Myocyte (in vitro differentiated cells): ENCODE measurements at regions not wholly inside any gene's neighbourhood (a gene's known extent, or its start where the extent isn't known, plus 50 kb on each side); places are given as distances from the start of the nearest gene placed in this dataset.

ENCODE experiments used
- DNase-seq: peaks from one replicate; pipeline ENCODE4 v3.0.0-alpha.2; 2012; ENCODE audit warnings: low read depth

DNA sequence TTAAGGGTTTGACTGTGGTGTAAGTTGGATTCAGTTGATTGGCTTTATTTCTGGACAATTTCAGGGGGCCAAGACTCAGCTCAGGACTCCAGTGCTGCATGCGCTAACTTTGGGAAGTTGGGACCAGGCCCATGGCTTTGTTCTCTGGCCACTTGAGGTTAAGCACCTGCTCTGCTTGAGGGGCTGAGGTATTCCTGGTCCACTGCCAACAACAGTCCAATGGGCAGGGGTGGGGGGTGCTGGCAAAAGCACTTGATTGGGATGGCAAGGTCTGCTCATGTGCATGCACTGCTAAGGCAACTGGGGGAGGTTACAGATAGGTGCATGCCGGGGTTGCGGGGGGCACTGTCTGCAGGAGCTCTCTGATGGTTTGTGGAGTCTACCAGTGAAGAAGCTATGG, 52.6 kb upstream of the ASB17 start:
- DNase-seq = no peak

DNA sequence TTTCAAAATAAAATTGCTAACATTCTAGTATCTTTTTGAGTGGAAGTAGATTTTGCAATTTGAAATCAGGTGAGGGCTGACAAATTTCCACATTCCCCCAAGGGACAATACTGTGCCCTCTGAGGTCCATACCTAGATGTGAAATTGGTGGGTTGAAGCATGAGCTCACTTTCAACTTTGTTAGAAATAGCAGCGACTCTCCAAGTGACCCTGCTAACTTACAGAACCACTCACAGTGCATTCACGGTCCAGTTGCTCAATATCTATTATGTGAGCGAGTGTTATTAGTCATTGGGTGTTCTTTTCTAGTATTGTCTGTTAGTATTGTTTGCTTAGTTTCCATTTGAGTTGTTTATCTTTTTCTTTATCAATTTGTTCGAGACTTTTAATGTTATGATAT, 53.6 kb upstream of the ASB17 start:
- DNase-seq = no peak

DNA sequence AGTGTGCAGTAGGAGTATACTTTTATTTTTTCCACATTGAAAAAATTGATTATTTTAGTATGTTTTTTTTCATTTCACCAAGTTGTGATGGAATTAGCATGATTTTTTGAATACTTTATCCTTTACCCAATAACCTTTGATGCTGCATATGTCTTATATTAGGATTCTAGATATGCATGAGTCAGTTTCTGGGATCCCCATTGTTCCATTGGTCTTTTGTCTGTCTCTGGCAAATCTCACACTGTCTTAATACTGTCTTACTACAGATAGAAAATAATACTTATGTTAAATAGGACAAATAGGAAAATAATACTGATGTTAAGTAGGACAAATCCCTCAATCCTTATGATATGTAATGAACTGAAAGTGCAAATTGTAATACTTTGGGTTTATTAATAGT, 54.3 kb upstream of the ASB17 start:
- DNase-seq = no peak

DNA sequence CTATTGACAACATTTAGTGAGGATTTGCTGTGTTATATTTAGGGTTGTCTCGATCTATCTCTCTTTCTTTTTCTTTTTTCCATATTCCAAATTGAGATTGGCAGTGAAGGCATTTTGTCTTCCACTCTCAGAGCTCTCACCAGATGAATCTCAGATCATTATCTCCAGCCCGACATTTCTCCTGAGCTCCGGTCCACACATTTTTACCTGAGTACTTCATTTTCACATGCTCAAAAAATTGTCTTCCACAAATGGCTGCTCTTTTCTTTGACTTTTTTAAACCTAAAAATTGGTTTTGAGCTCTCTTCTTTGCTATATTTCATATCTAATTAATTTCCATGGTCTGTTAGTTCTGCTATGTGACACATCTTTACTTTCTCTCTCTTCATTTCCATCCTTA, 56.9 kb upstream of the ASB17 start:
- no peak for DNase-seq

DNA sequence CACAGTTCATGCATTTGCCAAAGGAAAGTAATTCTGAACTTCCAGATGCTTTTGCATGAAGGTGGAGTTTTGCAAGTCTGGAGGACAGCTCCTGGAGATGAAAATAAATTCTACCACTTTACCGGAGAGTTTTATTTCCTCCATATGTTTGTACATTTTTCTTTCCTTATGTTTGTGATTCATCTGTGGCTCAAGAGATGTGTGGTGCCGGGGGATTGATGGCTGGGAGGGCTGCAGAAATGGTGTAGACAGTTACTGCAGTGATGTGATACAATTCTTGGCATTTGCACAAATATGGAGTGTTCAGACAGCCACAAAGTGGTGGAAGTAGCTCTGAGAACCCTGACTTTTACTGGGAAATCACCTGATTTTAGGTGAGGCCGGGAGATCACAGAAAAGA, 58.5 kb upstream of the ASB17 start:
- DNase-seq = no peak

DNA sequence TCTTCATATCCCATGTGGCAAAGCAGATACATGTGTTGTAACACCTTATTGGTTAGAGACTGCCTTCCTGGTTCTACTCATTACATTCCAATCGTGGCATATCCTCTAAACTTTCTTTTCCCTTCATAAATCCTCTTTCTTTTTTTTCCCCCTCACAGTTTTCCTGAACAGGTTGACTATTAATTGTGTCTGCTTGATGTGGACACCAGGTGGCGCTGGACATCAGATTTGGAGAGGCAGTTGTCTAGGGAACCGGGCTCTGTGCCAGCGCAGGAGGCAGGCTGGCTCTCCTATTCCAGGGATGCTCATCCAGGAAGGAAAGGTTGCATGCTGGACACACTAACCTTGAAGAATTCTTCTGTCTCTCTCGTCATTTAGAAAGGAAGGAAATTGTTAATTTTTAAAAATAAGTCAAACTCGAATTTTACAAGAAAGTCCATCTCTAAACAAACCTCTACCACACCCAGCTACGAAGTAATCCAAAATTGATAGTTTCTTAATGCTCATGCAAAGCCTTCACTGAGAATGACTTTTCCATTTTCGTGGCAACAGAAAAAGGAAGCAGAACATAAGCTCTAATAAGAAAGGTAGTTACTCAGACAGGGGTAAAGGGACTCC, 59.4 kb upstream of the ASB17 start:
- peak; percentile 82 for DNase-seq

DNA sequence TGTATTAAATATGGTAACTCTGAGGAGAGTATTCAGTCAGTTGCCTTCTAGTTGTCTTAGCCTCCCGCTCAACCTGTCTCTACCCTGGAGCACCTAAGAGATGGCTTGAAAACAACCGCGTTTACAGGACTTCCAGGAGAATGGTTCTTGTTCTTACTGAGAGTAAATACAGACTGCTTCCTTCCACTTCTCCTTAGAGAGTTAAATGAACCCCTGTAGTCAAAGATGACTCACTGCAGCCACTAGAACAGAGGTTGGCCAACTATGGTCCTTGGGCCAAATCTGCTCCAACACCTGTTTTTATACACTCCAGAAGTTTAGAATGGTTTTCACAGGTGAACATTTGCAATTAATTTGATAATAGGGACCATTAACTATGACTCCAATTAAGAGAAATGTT, 60.1 kb upstream of the ASB17 start:
- no peak for DNase-seq

DNA sequence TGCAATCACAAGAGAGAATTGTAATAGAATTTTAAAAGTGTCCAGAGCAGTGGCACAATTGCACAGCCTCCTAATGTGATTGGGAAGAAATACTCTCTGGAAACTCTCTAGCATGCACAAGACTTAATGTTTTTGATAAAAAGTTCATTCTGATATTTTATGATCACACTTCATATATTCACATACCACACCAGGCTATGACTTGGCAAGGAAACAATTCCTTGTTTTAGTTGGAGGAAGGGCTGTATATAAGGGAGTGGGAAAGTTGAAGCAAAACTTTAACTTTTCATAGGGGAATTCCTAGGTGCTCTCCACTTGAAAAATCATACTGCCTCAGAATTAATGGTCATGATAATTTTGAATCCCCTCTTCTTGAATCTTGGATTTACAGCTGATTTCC, 61.5 kb upstream of the ASB17 start:
- DNase-seq = no peak

DNA sequence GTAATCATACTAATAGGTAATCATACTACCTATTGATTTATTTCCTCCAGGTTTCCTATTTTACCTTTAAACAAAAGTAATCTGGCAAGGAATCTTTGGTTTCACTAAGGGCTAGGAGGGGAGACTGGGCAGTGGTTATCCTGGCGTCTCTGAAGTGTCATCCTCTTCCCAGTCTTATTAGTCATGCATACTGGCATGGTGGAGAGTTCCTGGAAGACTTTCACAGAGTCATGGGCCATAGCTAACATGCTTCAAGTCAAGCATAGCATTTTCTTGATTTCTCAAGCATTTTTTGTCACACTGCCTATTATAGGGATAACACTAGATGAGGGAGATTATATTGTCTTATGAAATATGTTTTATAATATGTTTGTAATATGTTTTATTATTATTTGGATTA, 64.0 kb upstream of the ASB17 start:
- no peak for DNase-seq

DNA sequence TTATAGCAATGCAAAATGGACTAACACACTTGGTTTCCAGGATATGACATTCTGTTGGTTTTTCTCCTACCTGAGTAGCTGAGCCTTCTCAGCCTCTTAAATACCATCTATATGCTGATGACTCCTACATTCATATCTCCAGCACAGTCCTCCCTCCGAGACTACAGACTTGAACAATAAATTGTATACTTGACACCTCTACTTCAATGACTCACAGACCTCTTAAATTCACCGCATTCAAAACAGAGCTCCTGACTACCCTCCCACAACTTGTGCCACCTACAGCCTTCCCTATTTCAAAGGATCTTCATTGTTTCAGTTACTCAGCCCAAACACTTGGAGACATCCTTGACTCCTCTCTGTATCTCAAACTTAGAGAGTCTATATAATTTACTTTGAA, 66.8 kb upstream of the ASB17 start:
- DNase-seq = no peak

DNA sequence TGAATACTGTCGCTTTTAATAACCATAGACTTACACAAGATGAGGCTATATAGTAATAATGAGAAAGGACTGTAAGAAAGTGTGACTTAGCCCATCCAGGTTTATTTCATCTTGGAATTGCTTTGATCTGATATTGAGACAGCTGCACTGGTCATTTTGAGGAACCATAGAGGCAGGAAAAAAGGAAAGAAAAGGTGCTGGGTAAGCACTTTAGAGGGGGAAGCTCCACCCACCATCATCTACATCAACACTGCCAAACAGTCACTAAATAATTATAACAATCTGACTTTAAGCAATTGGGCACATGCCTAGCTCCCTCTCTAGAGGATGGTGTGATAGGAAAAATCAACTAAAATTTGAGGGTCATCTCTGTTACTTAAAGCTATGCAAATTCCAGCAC, 70.6 kb upstream of the ST6GALNAC3 start:
- DNase-seq = no peak

DNA sequence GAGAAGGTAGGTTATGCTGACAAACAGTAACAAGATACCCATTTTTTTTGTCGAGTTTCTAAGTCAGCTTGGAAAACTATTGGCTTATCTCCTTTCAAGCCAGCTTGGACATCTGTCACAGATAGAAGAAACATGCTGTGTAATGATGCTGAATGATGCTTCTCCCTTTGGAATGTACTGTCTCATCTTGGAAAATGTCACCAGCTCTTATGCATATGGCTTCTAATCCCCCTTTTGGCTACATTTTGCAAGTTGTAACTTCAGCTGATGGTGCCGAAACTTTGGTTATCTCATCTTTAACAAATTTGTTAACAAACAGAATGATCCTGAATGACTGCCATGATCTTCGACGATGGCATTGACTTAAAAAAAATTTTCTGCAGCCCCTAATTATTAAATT, 68.8 kb upstream of the ST6GALNAC3 start:
- no peak for DNase-seq

DNA sequence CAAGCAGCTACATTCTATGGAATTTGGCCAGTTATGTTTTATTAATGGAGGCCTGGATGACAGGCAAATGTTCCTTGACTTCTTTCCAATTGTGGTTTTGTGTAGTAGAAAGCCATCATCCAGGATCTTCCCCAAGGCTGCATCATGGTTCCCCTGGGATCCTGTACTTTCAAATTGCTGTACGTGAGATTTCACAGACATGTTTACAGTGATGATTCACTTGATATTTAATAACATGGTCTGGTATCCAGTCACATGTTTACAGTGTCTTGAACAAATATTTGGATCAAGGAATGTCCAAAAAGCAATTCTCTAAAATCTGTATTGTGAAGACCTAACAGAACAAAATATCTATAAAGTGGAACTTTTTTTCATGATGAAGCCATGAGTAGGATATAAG, 68.3 kb upstream of the ST6GALNAC3 start:
- DNase-seq = peak; percentile 44

DNA sequence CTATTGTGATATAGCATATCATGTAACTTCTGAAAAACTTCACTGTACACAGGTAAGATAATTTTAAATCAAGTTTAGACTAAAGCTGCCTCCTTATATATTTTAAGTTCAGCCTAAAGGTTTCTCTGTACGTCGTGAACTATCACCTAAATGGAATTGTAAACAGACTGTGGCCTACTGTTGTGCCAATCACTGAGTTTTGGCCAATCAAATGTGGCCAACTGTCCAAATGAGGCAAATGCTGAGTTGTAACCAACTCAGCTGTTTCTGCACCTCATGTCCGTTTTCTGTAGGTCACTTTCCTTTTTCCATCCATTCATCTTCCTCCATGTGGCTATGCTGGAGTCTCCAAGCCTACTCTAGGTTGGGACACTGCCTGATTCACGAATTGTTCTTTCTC, 63.7 kb upstream of the ST6GALNAC3 start:
- no peak for DNase-seq

DNA sequence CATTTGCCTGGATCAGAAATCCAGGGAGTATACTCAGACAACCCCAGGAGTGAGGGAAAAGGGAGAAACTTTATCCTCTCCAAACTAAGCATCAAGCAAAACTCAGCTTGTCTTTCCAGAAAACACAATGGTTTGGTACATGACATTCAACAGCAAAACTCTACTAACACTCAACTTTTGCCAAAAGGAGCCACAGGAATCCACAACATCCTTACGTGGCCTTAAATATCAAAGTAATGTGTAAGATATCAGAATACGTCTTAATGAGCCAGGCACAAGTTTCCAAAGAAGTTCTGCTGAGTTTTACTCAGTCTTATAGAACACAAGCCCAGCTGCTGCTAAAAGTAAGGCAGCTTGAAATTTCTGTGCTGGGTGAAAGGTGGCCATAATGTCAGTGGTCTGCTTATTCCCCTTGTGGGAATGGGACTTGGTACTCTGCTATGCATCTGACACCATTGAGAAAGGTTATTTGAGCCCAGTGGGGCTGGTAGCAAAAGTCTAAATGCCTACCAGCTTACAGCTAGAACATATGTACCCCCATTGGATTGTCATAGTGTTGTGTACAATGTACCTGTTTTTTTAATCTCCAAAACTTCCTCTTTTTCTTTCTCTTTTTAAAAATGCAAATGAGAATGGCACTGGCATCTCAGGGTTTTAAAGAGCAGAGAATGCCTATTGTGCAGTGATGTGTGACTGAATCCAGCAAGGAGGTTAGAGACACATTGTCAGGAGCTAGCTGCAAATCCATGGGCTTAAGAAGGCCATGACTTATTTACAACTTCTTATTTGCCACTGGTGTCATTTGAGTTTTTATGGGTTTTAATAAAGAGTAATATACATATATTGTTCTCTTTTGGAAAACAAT, 62.0 kb upstream of the ST6GALNAC3 start:
- no peak for DNase-seq

DNA sequence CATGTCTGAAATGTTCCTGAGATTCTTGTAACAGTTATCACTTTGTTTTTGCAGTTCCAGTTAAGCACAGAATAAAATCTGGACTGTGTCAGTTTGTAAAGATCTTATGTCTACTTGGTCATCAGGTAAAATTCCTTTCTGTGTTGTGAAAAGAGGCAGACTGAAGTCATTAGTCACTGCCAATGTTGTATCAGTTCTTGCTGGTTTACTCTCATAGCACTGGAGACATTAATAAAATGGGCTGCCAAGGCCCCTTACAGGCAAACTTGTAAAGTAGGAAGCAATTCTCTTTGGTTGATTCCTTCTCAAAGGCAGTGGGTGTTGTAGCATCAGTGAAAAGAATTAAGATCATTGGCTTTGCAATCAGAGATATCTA, 61.4 kb upstream of the ST6GALNAC3 start:
- DNase-seq = no peak

DNA sequence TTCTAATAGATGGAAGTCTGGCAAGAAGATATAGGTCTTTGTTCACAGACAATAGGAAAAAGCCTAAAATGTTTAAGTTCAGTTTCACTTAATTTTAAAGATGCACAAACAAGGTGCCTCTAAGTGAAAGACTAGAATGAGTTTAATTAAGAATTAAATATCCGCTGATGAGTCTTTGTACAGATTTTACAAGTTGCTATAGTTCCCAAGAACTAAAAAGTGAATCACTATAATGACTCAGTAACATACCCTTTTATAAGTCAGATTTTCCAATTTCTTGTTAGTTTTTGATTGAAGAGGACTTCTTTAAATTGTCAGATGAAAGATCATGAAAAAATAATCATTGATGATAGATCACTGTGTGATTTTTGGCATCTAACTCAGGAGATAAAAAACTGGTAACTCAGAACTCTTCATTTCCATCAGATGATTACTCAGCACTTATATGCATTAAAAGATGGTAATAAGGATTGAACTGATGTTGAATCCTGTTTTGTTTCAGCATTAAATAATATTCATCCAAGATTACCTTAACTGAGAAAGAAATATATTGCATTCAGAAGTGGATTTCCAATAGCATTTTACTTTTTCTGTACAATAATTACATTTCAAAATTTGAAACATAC, 59.0 kb upstream of the ST6GALNAC3 start:
- DNase-seq = no peak

DNA sequence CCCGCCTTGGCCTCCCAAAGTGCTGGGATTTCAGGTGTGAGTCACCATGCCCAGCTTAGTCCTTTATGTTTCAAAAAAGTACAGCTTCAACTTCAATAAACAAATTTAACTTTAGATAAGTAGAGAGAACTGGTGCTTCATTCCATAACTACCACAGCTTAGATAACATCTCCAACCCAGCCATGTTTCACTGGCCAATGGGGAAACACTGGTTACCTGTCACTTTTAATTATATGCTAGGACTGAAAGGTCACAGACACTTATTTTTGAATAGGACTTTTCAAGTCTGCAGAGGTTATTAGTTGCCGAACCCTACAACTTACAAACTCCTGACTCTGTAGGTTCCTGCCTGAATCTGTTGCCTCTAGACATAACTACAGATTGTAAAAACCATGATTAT, 56.5 kb upstream of the ST6GALNAC3 start:
- DNase-seq = no peak

DNA sequence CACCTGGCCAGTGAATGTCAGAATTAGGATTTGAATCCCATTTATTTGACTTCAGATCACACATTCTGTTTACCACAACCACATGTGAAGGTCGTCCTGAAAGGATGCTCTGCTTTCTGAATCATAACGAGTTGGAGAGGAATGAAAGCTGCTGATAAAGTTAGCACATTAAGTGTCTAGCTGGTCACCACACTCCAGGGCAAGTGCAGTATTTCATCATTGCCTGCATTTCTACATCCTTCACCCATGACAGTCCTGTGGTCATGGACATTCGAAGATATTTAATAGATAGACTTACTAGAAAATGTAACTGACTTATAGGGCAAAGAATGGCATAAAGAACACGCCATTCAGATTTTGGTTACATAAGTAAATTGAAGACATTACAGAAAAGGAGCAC, 52.7 kb upstream of the ST6GALNAC3 start:
- no peak for DNase-seq

DNA sequence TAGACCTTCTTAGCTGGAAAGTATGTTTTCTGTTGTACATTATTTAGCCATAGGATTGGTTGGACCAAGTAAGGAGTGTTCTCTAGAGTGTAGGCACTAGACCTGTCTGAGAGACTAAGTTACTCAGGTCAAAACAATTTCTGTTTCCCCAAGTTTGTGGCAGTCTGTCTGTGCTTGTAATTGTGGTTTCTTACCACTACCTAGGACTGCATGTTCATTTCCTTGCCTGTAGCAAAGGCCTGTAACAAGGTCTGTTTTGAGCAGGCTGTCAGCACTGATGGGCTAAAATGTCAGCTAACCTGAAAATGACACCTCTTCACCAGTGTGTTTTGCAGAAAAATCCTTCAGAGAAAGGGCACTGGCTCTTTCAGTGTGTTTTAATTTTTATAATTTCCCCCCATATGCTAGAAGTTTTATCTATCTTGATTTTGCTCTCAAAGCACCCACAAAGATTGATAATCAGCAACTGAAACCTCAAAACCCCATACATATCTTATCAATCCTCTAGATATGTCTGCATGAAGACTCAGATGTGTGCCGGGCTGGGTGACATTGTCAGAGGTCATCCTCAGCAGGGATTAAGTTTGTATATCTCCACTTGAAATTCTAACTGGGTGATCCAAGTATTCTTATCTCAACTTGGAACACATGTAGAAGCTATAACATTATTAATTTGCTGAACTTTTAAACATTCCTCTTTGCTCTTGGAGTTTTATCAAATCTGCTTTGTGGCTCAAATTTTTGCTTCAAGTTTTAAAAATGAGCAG, 50.7 kb upstream of the ST6GALNAC3 start:
- DNase-seq = no peak
